ENCODE measurements at regions not wholly inside any gene's neighbourhood (a gene's known extent, or its start where the extent isn't known, plus 50 kb on each side); places are given as distances from the start of the nearest gene placed in this dataset.

- H3K9me3 ChIP-seq (ENCODE audit: control insufficient read depth in 2 of 3, low read length in 3 of 3) = no peaks in the 10 kb centered on the region
- Mint-ChIP-seq H3K27ac (no peak overlapping the region), H3K36me3 (peaks cover 0 to 32% (median 6%) of the 10 kb centered on the region in 5 donors), H3K4me3 (no peak overlapping the region), H3K4me1 (peaks cover 0 to 20% (median 10%) of the 10 kb centered on the region in 7 donors), H3K9me3 (no peaks in the 10 kb centered on the region), H3K27me3 (peaks cover 0 to 3% (median 0%) of the 10 kb centered on the region in 5 donors)
- DNase-seq (no peak), ATAC-seq (no peak)
- H3K4me3 ChIP-seq (ENCODE audit: low read length) = no peak overlapping the region
- POLR2A ChIA-PET = no interaction called here
- H3K27me3 ChIP-seq (ENCODE audit: control insufficient read depth in 2 of 2, insufficient read depth in 2 of 2, low read length in 2 of 2) = no peaks in the 10 kb centered on the region
- peaks cover 0 to 2% of the 10 kb centered on the region in 2 donors for H3K4me1 ChIP-seq (ENCODE audit: control insufficient read depth in 2 of 2, insufficient read depth in 2 of 2, low read length in 2 of 2)
- intact Hi-C loops (cut with micrococcal nuclease) = no loop called here
- H3K36me3 ChIP-seq (ENCODE audit: control insufficient read depth in 2 of 3, insufficient read depth in 3 of 3, low read length in 3 of 3) = peaks cover 0 to 7% (median 3%) of the 10 kb centered on the region in 3 experiments
- no peak overlapping the region for H3K27ac ChIP-seq (ENCODE audit: low read depth, low read length)
- CTCF ChIA-PET = no interaction called here
Observed at GRCh38 chr2:241997017-241997416, 127.5 kb downstream of the RTP5 start.

- CTCF ChIA-PET = no interaction called here
- H3K36me3 ChIP-seq (ENCODE audit: control insufficient read depth in 2 of 3, insufficient read depth in 3 of 3, low read length in 3 of 3) = peaks cover 0 to 4% (median 3%) of the 10 kb centered on the region in 3 experiments
- intact Hi-C loops (cut with micrococcal nuclease) = no loop called here
Observed at GRCh38 chr2:241999184-241999583, 129.7 kb downstream of the RTP5 start.

GRCh38 chr2:242001853-242002252 lies 132.3 kb downstream of the RTP5 start:
- ChIA-PET CTCF (no interaction called here), POLR2A (interaction anchor here (0.8 to 1.0 kb wide), 3 partner anchors 12 to 29 kb away, joined by 3 to 4 read pairs (median 3); no protein-coding TSS in a partner anchor)
- H3K36me3 ChIP-seq (ENCODE audit: control insufficient read depth in 2 of 3, insufficient read depth in 3 of 3, low read length in 3 of 3) = no peaks in the 10 kb centered on the region
- Mint-ChIP-seq H3K9me3 (peaks cover 0 to 4% (median 0%) of the 10 kb centered on the region in 11 donors), H3K27me3 (peaks cover 0 to 3% (median 0%) of the 10 kb centered on the region in 5 donors), H3K4me1 (peaks cover 5 to 35% (median 20%) of the 10 kb centered on the region in 7 donors), H3K27ac (peak overlapping the region in 8 of 9 donors; percentile 83 to 95 (median 92)), H3K4me3 (peak overlapping the region in 7 of 10 donors; percentile 2 to 83 (median 76)), H3K36me3 (peaks cover 0 to 15% (median 6%) of the 10 kb centered on the region in 5 donors)
- no peaks in the 10 kb centered on the region for H3K9me3 ChIP-seq (ENCODE audit: control insufficient read depth in 2 of 3, low read length in 3 of 3)
- intact Hi-C loops (cut with micrococcal nuclease) = loop anchor here in 1 of 2 donors (2.0 kb wide), 1 partner anchor 35 kb away; no protein-coding TSS in a partner anchor
- H3K27ac ChIP-seq (ENCODE audit: low read depth, low read length) = no peak overlapping the region
- no peak for ATAC-seq
- DNase-seq = no peak
- no peak overlapping the region for H3K4me3 ChIP-seq (ENCODE audit: low read length)
- H3K4me1 ChIP-seq (ENCODE audit: control insufficient read depth in 2 of 2, insufficient read depth in 2 of 2, low read length in 2 of 2) = peaks cover 0 to 16% of the 10 kb centered on the region in 2 donors
- H3K27me3 ChIP-seq (ENCODE audit: control insufficient read depth in 2 of 2, insufficient read depth in 2 of 2, low read length in 2 of 2) = no peaks in the 10 kb centered on the region

More at GRCh38 chr2:241999184-241999583, 129.7 kb downstream of the RTP5 start:
- DNase-seq (no peak), ATAC-seq (no peak)
- Histone ChIP-seq H3K4me3 (ENCODE audit: low read length) (no peak overlapping the region), H3K27ac (ENCODE audit: low read depth, low read length) (no peak overlapping the region), H3K27me3 (ENCODE audit: control insufficient read depth in 2 of 2, insufficient read depth in 2 of 2, low read length in 2 of 2) (no peaks in the 10 kb centered on the region), H3K9me3 (ENCODE audit: control insufficient read depth in 2 of 3, low read length in 3 of 3) (no peaks in the 10 kb centered on the region), H3K4me1 (ENCODE audit: control insufficient read depth in 2 of 2, insufficient read depth in 2 of 2, low read length in 2 of 2) (peaks cover 0 to 16% of the 10 kb centered on the region in 2 donors)
- Mint-ChIP-seq H3K27ac (peak overlapping the region in 1 of 9 donors; percentile 25), H3K9me3 (no peaks in the 10 kb centered on the region), H3K27me3 (peaks cover 0 to 3% (median 0%) of the 10 kb centered on the region in 5 donors), H3K4me3 (no peak overlapping the region), H3K36me3 (peaks cover 0 to 24% (median 6%) of the 10 kb centered on the region in 5 donors), H3K4me1 (peaks cover 5 to 31% (median 20%) of the 10 kb centered on the region in 7 donors)
- POLR2A ChIA-PET = interaction anchor here (1.6 kb wide), 1 partner anchor 32 kb away, joined by 6 read pairs; no protein-coding TSS in a partner anchor

- Histone ChIP-seq H3K4me3 (ENCODE audit: low read length) (no peak overlapping the region), H3K27me3 (ENCODE audit: control insufficient read depth in 2 of 2, insufficient read depth in 2 of 2, low read length in 2 of 2) (no peaks in the 10 kb centered on the region), H3K9me3 (ENCODE audit: control insufficient read depth in 2 of 3, low read length in 3 of 3) (no peaks in the 10 kb centered on the region), H3K4me1 (ENCODE audit: control insufficient read depth in 2 of 2, insufficient read depth in 2 of 2, low read length in 2 of 2) (peaks cover 0 to 16% of the 10 kb centered on the region in 2 donors), H3K27ac (ENCODE audit: low read depth, low read length) (peak overlapping the region; percentile 33), H3K36me3 (ENCODE audit: control insufficient read depth in 2 of 3, insufficient read depth in 3 of 3, low read length in 3 of 3) (no peaks in the 10 kb centered on the region)
- POLR2A ChIA-PET = interaction anchor here (0.7 to 1.0 kb wide), 2 partner anchors 18 to 29 kb away, joined by 3 read pairs; no protein-coding TSS in a partner anchor
- intact Hi-C loops (cut with micrococcal nuclease) = loop anchor here in 1 of 2 donors (2.0 kb wide), 1 partner anchor 36 kb away; no protein-coding TSS in a partner anchor
- Mint-ChIP-seq H3K4me3 (peak overlapping the region; percentile 12 to 83 (median 78)), H3K4me1 (peaks cover 5 to 35% (median 20%) of the 10 kb centered on the region in 7 donors), H3K9me3 (peaks cover 0 to 4% (median 0%) of the 10 kb centered on the region in 11 donors), H3K27me3 (peaks cover 0 to 3% (median 0%) of the 10 kb centered on the region in 5 donors), H3K36me3 (peaks cover 0 to 4% (median 3%) of the 10 kb centered on the region in 5 donors), H3K27ac (peak overlapping the region in 8 of 9 donors; percentile 83 to 95 (median 92))
- ATAC-seq = peak; percentile 64
- DNase-seq = peak in 7 of 9 donors; percentile 25 to 53 (median 49)
- CTCF ChIA-PET = interaction anchor here (0.5 kb wide), 1 partner anchor 57 kb away, joined by 3 read pairs; no protein-coding TSS in a partner anchor
Observed at GRCh38 chr2:242002944-242003343, 133.4 kb downstream of the RTP5 start.

DNA sequence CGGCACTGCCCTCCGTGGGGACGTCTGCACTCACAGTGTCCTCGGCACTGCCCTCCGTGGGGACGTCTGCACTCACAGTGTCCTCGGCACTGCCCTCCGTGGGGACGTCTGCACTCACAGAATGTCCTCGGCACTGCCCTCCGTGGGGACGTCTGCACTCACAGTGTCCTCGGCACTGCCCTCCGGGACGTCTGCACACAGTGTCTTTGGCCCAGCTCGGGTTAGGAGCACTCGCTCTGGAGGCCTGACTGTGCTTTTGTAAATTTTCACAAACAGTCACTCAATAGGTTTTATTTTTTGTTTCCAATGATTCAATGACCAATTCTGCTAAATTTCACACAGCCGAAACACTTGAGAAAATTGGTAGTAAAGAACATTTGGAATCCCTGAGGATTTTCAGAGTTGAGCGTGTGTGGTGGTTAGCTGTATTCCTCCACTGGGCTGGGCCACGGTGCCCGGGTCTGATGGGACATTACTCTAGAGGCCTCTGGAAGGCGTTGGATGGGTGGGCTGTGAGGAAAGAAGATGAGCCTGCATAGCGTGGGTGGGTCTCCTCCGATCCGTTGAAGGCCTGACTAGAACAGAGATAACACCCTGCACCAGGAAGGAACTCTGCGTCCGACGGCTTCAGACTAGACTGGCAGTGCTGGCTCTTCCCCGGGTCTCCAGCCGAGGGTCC lies 134.8 kb downstream of the RTP5 start:
- ATAC-seq = no peak

DNA sequence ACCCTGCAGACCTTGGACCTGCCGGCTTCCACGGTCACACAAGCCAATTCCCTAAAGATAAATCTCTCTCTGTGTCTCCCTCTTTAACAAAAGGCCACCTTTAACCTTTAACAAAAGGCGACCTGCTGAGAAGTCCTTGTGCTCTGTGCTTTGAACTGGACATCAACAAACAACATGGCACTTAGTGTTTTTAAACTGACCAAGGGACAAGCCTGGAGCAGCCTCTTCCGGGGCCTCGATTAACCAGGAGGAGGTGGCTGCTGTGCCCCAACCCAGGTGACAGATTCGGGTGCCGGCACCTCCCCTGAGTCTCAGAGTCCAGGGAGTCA lies 135.3 kb downstream of the RTP5 start:
- Mint-ChIP-seq H3K4me3 (peak overlapping the region in 2 of 10 donors; percentile 6 to 41), H3K27ac (peak overlapping the region in 3 of 9 donors; percentile 2 to 55 (median 32)), H3K36me3 (no peaks in the 10 kb centered on the region), H3K27me3 (peaks cover 0 to 3% (median 0%) of the 10 kb centered on the region in 5 donors), H3K4me1 (peaks cover 5 to 35% (median 20%) of the 10 kb centered on the region in 7 donors), H3K9me3 (peaks cover 0 to 4% (median 0%) of the 10 kb centered on the region in 11 donors)
- ChIA-PET POLR2A (no interaction called here), CTCF (no interaction called here)
- DNase-seq (no peak), ATAC-seq (no peak)
- H3K36me3 ChIP-seq (ENCODE audit: control insufficient read depth in 2 of 3, insufficient read depth in 3 of 3, low read length in 3 of 3) = no peaks in the 10 kb centered on the region
- no peaks in the 10 kb centered on the region for H3K9me3 ChIP-seq (ENCODE audit: control insufficient read depth in 2 of 3, low read length in 3 of 3)
- H3K4me3 ChIP-seq (ENCODE audit: low read length) = no peak overlapping the region
- H3K27me3 ChIP-seq (ENCODE audit: control insufficient read depth in 2 of 2, insufficient read depth in 2 of 2, low read length in 2 of 2) = no peaks in the 10 kb centered on the region
- H3K4me1 ChIP-seq (ENCODE audit: control insufficient read depth in 2 of 2, insufficient read depth in 2 of 2, low read length in 2 of 2) = peaks cover 0 to 16% of the 10 kb centered on the region in 2 donors
- H3K27ac ChIP-seq (ENCODE audit: low read depth, low read length) = no peak overlapping the region
- intact Hi-C loops (cut with micrococcal nuclease) = no loop called here

More for the DNA sequence above, 134.8 kb downstream of the RTP5 start:
- peak in 1 of 9 donors; percentile 3 for DNase-seq
- H3K4me3 ChIP-seq (ENCODE audit: low read length) = no peak overlapping the region
- peak overlapping the region in 2 of 9 donors; percentile 2 to 55 for H3K27ac Mint-ChIP-seq
- H3K27ac ChIP-seq (ENCODE audit: low read depth, low read length) = no peak overlapping the region
- H3K4me1 ChIP-seq (ENCODE audit: control insufficient read depth in 2 of 2, insufficient read depth in 2 of 2, low read length in 2 of 2) = peaks cover 0 to 16% of the 10 kb centered on the region in 2 donors
- POLR2A ChIA-PET = no interaction called here
- no peaks in the 10 kb centered on the region for H3K9me3 ChIP-seq (ENCODE audit: control insufficient read depth in 2 of 3, low read length in 3 of 3)
- H3K27me3 Mint-ChIP-seq = peaks cover 0 to 3% (median 0%) of the 10 kb centered on the region in 5 donors
- H3K9me3 Mint-ChIP-seq = peaks cover 0 to 4% (median 0%) of the 10 kb centered on the region in 11 donors
- no peaks in the 10 kb centered on the region for H3K27me3 ChIP-seq (ENCODE audit: control insufficient read depth in 2 of 2, insufficient read depth in 2 of 2, low read length in 2 of 2)
- CTCF ChIA-PET = no interaction called here
- peak overlapping the region in 1 of 10 donors; percentile 6 for H3K4me3 Mint-ChIP-seq
- H3K36me3 Mint-ChIP-seq = peaks cover 0 to 2% (median 0%) of the 10 kb centered on the region in 5 donors
- intact Hi-C loops (cut with micrococcal nuclease) = no loop called here
- H3K4me1 Mint-ChIP-seq = peaks cover 5 to 35% (median 20%) of the 10 kb centered on the region in 7 donors
- no peaks in the 10 kb centered on the region for H3K36me3 ChIP-seq (ENCODE audit: control insufficient read depth in 2 of 3, insufficient read depth in 3 of 3, low read length in 3 of 3)
